NB4 (cell line): ENCODE measurements at regions not wholly inside any gene's neighbourhood (a gene's known extent, or its start where the extent isn't known, plus 50 kb on each side); places are given as distances from the start of the nearest gene placed in this dataset.

Experiments
- POLR2A ChIP-seq: IDR thresholded peaks from 2 replicates; pipeline ENCODE4 v1.6.1; 2011; ENCODE audit warnings: mild to moderate bottlenecking; ENCODE audit not compliant: insufficient read length; ENCODE audit errors: extremely low read depth
- TF ChIP-seq, protein P1 (sequence below): IDR thresholded peaks from one replicate; pipeline ENCODE4 v1.5.1; 2012; ENCODE audit warnings: low read depth, low read length
- TF ChIP-seq, protein P2 (sequence below): IDR thresholded peaks from 2 replicates; pipeline ENCODE4 v1.6.1; 2011; ENCODE audit warnings: low read depth, low read length

DNA sequence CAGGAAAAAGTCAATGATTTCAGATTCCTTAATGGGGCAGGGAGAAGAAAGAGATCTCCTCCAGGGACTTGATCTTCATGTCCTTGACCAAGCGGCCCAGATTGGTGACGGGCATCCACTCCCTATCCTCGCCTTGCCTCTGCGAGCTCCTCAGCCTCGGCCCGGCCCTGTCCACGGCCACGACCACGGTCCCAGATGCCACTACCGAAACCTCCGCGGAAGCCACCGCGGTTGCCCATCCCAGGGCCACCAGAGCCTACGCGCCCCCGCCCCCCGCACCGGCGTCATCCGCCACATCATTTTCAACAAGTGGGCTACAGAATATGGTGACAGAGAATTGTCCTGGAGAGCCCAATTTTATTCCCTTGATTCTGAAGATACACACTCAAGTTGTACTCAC, 751.2 kb upstream of the PABPC4L start:
- no peak for TF ChIP-seq POLR2A
- TF ChIP-seq, protein P1, sequence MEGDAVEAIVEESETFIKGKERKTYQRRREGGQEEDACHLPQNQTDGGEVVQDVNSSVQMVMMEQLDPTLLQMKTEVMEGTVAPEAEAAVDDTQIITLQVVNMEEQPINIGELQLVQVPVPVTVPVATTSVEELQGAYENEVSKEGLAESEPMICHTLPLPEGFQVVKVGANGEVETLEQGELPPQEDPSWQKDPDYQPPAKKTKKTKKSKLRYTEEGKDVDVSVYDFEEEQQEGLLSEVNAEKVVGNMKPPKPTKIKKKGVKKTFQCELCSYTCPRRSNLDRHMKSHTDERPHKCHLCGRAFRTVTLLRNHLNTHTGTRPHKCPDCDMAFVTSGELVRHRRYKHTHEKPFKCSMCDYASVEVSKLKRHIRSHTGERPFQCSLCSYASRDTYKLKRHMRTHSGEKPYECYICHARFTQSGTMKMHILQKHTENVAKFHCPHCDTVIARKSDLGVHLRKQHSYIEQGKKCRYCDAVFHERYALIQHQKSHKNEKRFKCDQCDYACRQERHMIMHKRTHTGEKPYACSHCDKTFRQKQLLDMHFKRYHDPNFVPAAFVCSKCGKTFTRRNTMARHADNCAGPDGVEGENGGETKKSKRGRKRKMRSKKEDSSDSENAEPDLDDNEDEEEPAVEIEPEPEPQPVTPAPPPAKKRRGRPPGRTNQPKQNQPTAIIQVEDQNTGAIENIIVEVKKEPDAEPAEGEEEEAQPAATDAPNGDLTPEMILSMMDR = no peak
- TF ChIP-seq, protein P2, sequence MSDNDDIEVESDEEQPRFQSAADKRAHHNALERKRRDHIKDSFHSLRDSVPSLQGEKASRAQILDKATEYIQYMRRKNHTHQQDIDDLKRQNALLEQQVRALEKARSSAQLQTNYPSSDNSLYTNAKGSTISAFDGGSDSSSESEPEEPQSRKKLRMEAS = no peak
